HepG2 (cell line): ENCODE measurements at regions not wholly inside any gene's neighbourhood (a gene's known extent, or its start where the extent isn't known, plus 50 kb on each side); places are given as distances from the start of the nearest gene placed in this dataset.

Source experiments
- ATAC-seq: fragments of 200-7000 bp; cut with Tn5 transposase; 3 replicates; pipeline ENCODE4 v1.9.1; 2020; ENCODE audit warnings: mild to moderate bottlenecking, moderate library complexity
- BruUV-seq: library from RNA; stranded (reverse); fragments of 400-500 nt; replicated peaks from 2 replicates; lab custom pipeline; 2021; lab: Mats Ljungman, UMichigan
- CTCF ChIA-PET: fragments of 300-600 bp; formaldehyde crosslinking; extraction: SDS; loops from one replicate; lab custom pipeline; 2021; ENCODE audit warnings: low total read pairs, inconsistent platforms, low intra/inter-chr PET ratio; lab: Yijun Ruan, JAX
- POLR2A ChIA-PET: fragments of 350-600 bp; sonication (Branson Sonifier 250); formaldehyde crosslinking; loops from one replicate; lab custom pipeline; 2020; ENCODE audit warnings: antibody characterized with exemption, inconsistent platforms; lab: Yijun Ruan, JAX
- DNase-seq: peaks from one replicate; pipeline ENCODE4 v3.0.0-alpha.2; 2015; ENCODE audit warnings: low spot score
- FAIRE-seq: peaks from 3 replicates; lab custom pipeline; 2011; peaks lifted over from hg19 to GRCh38; lab: Jason Lieb, UNC
- H2AFZ ChIP-seq: one replicate; pipeline ENCODE4 v1.6.1; 2011; ENCODE audit warnings: low read length, inconsistent platforms
- H3K27ac ChIP-seq: fragments of 300-600 bp; 3 replicates; pipeline ENCODE4 v1.8.0; 2011; ENCODE audit warnings: mixed run types, mild to moderate bottlenecking, mixed read lengths, low read length, inconsistent platforms; ENCODE audit not compliant: insufficient read depth; ENCODE audit errors: extremely low read length
- H3K27me3 ChIP-seq, 2 experiments: fragments of 200-600 bp in 1 of 2; 2 replicates in 1 of 2; 3 replicates in 1 of 2; pipeline versions ENCODE4 v1.6.0 to v1.8.0; 2011; ENCODE audit warnings: low read length in 2 of 2, mild to moderate bottlenecking in 2 of 2, moderate library complexity in 2 of 2, inconsistent platforms in 1 of 2; ENCODE audit not compliant: insufficient read depth in 2 of 2, control insufficient read depth in 1 of 2
- H3K36me3 ChIP-seq, 2 experiments: fragments of 200-600 bp in 1 of 2; replicated peaks in 1 of 2; 2 replicates in 1 of 2; 3 replicates in 1 of 2; pipeline versions ENCODE4 v1.5.1 to v1.8.0; 2011; ENCODE audit warnings: low read length in 2 of 2, inconsistent platforms in 1 of 2; ENCODE audit not compliant: insufficient read depth in 2 of 2, control insufficient read depth in 1 of 2
- H3K4me1 ChIP-seq: 2 replicates; pipeline ENCODE4 v1.5.1; 2012; ENCODE audit warnings: low read length, inconsistent platforms; ENCODE audit not compliant: insufficient read depth
- H3K4me2 ChIP-seq: 2 replicates; pipeline ENCODE4 v1.6.0; 2011; ENCODE audit warnings: low read depth, low read length, inconsistent platforms
- H3K4me3 ChIP-seq, 3 experiments: fragments of 200-600 bp in 1 of 3; sonication (generic), shearing (Covaris generic) in 1 of 3; replicated peaks in 1 of 3; 2 replicates each; pipeline ENCODE4 v1.5.1; 2011 to 2016; ENCODE audit warnings: low read length in 3 of 3, inconsistent platforms in 2 of 3, low read depth in 2 of 3, mild to moderate bottlenecking in 2 of 3, control low read depth in 1 of 3, mixed read lengths in 1 of 3; ENCODE audit not compliant: insufficient read depth in 1 of 3
- H3K79me2 ChIP-seq: one replicate; pipeline ENCODE4 v1.6.1; 2011; ENCODE audit warnings: low read length, inconsistent platforms; ENCODE audit not compliant: insufficient read depth
- H3K9ac ChIP-seq: 2 replicates; pipeline ENCODE4 v1.6.0; 2011; ENCODE audit warnings: mild to moderate bottlenecking, low read depth, low read length, inconsistent platforms; ENCODE audit not compliant: insufficient read depth
- H3K9me3 ChIP-seq: 2 replicates; pipeline ENCODE4 v1.5.1; 2012; ENCODE audit warnings: mild to moderate bottlenecking, low read length
- H4K20me1 ChIP-seq: 2 replicates; pipeline ENCODE4 v1.6.0; 2011; ENCODE audit warnings: inconsistent platforms, mild to moderate bottlenecking, low read length, moderate library complexity; ENCODE audit not compliant: insufficient read depth
- CSRNP1 ChIP-seq: sonication (generic); formaldehyde crosslinking; IDR thresholded peaks from 2 replicates; pipeline ENCODE4 v1.8.1; 2023; ENCODE audit warnings: mild to moderate bottlenecking, missing genetic modification reagents
- HNRNPK ChIP-seq: fragments of 200-400 bp; formaldehyde crosslinking; IDR thresholded peaks from 2 replicates; pipeline ENCODE4 v1.6.1; 2018; ENCODE audit warnings: low read length, low read depth, moderate library complexity, mild to moderate bottlenecking; ENCODE audit not compliant: poor library complexity, severe bottlenecking
- PRDM15 ChIP-seq: sonication (generic); formaldehyde crosslinking; IDR thresholded peaks from 2 replicates; pipeline ENCODE4 v1.4.0; 2020; ENCODE audit warnings: missing genetic modification reagents
- RAD21 ChIP-seq: fragments of 450-650 bp; formaldehyde crosslinking; IDR thresholded peaks from 2 replicates; pipeline ENCODE4 v1.5.0; 2020; ENCODE audit warnings: mild to moderate bottlenecking
- ZNF709 ChIP-seq: sonication (generic); formaldehyde crosslinking; IDR thresholded peaks from 2 replicates; pipeline ENCODE4 v1.5.0; 2020; ENCODE audit warnings: mild to moderate bottlenecking, missing genetic modification reagents
- WGBS: methylation state at CpG from one replicate; pipeline ENCODE4 v1.1.6; 2017; ENCODE audit warnings: low lambda C conversion rate; 5-methylcytosine and 5-hydroxymethylcytosine counted together
- in situ Hi-C: cut with HindIII; loops from 2 replicates; pipeline ENCODE4 v1.10.0; 2017; ENCODE audit warnings: low pct_unique_long_range_greater_than_20kb; ENCODE audit not compliant: extremely low pct_ligation_motif_present
- intact Hi-C: fragments of 100-400 bp; cut with micrococcal nuclease; formaldehyde crosslinking; loops from one replicate; pipeline ENCODE4 v1.10.0; 2022; ENCODE audit not compliant: unreplicated experiment

GRCh38 chr13:103945836-103946235 lies 879.6 kb upstream of the SLC10A2 start (continued):
- no peak for TF ChIP-seq HNRNPK

- H3K4me1 ChIP-seq = no peaks in the 10 kb centered on the region
- no peaks in the 10 kb centered on the region for H3K79me2 ChIP-seq
- H3K27ac ChIP-seq = no peak overlapping the region
- BruUV-seq = no TSS peak
- DNase-seq (no peak), ATAC-seq (no peak), FAIRE-seq (no peak)
- no peak overlapping the region for H3K4me3 ChIP-seq
- intact Hi-C loops (no loop called here), in situ Hi-C loops (no loop called here)
- no peaks in the 10 kb centered on the region; a peak in 1 of 5 replicates for H3K27me3 ChIP-seq
- no peaks in the 10 kb centered on the region for H4K20me1 ChIP-seq
- TF ChIP-seq CSRNP1 (no peak), ZNF709 (CRISPR knock-in tag) (no peak), RAD21 (CRISPR knock-in tag) (no peak), PRDM15 (no peak)
- CTCF ChIA-PET = no interaction called here
- H3K4me2 ChIP-seq = no peak overlapping the region
- 0% methylated on average over 1 of the region's 1 CpG for WGBS
- H3K9ac ChIP-seq = no peak overlapping the region
- POLR2A ChIA-PET = no interaction called here
- H3K9me3 ChIP-seq = peaks cover 35% of the 10 kb centered on the region
- H2AFZ ChIP-seq = no peak overlapping the region
- H3K36me3 ChIP-seq = no peaks in the 10 kb centered on the region
Measured at GRCh38 chr13:103941506-103942140, 875.4 kb upstream of the SLC10A2 start.
